ENCODE measurements at regions not wholly inside any gene's neighbourhood (a gene's known extent, or its start where the extent isn't known, plus 50 kb on each side); places are given as distances from the start of the nearest gene placed in this dataset.

GRCh38 chr2:129744141-129744540, 235.3 kb upstream of the RAB6C start:
- H3K36me3 ChIP-seq (ENCODE audit: insufficient read depth, low read length), result no peaks in the 10 kb centered on the region
- DNase-seq, result no peak
- H3K4me1 Mint-ChIP-seq, result no peaks in the 10 kb centered on the region
- no peaks in the 10 kb centered on the region for H3K4me1 ChIP-seq (ENCODE audit: insufficient read depth, low read length)
- H3K36me3 Mint-ChIP-seq, result no peaks in the 10 kb centered on the region
- POLR2A ChIA-PET, result no interaction called here
- no peaks in the 10 kb centered on the region for H3K9me3 ChIP-seq (ENCODE audit: low read length)
- H3K27me3 Mint-ChIP-seq, result peaks cover 5 to 8% of the 10 kb centered on the region in 2 donors
- no peak overlapping the region for H3K27ac Mint-ChIP-seq
- H3K9me3 Mint-ChIP-seq, result peaks cover 0 to 1% (median 0%) of the 10 kb centered on the region in 5 donors
- H3K4me3 Mint-ChIP-seq, result no peak overlapping the region
- CTCF ChIA-PET, result no interaction called here
- H3K4me3 ChIP-seq (ENCODE audit: low read length), result no peak overlapping the region
- no peaks in the 10 kb centered on the region for H3K27me3 ChIP-seq (ENCODE audit: insufficient read depth, low read length, poor library complexity, severe bottlenecking)
- H3K27ac ChIP-seq (ENCODE audit: low read depth, low read length), result no peak overlapping the region

GRCh38 chr2:129744649-129745048, 234.8 kb upstream of the RAB6C start:
- no peak overlapping the region for H3K27ac Mint-ChIP-seq
- POLR2A ChIA-PET, result no interaction called here
- H3K36me3 Mint-ChIP-seq, result no peaks in the 10 kb centered on the region
- no peaks in the 10 kb centered on the region for H3K4me1 Mint-ChIP-seq
- no peaks in the 10 kb centered on the region for H3K9me3 ChIP-seq (ENCODE audit: low read length)
- H3K4me3 Mint-ChIP-seq, result no peak overlapping the region
- no peaks in the 10 kb centered on the region for H3K36me3 ChIP-seq (ENCODE audit: insufficient read depth, low read length)
- no peak for DNase-seq
- H3K27me3 ChIP-seq (ENCODE audit: insufficient read depth, low read length, poor library complexity, severe bottlenecking), result no peaks in the 10 kb centered on the region
- CTCF ChIA-PET, result no interaction called here
- no peak overlapping the region for H3K27ac ChIP-seq (ENCODE audit: low read depth, low read length)
- H3K4me1 ChIP-seq (ENCODE audit: insufficient read depth, low read length), result no peaks in the 10 kb centered on the region
- H3K27me3 Mint-ChIP-seq, result peaks cover 5 to 8% of the 10 kb centered on the region in 2 donors
- H3K4me3 ChIP-seq (ENCODE audit: low read length), result no peak overlapping the region
- peaks cover 0 to 1% (median 0%) of the 10 kb centered on the region in 5 donors for H3K9me3 Mint-ChIP-seq

- Mint-ChIP-seq H3K9me3 (peaks cover 0 to 1% (median 0%) of the 10 kb centered on the region in 5 donors), H3K36me3 (no peaks in the 10 kb centered on the region), H3K27me3 (peaks cover 1 to 8% of the 10 kb centered on the region in 2 donors), H3K4me3 (no peak overlapping the region), H3K27ac (no peak overlapping the region), H3K4me1 (no peaks in the 10 kb centered on the region)
- CTCF ChIA-PET, result no interaction called here
- H3K9me3 ChIP-seq (ENCODE audit: low read length), result no peaks in the 10 kb centered on the region
- no peaks in the 10 kb centered on the region for H3K36me3 ChIP-seq (ENCODE audit: insufficient read depth, low read length)
- no peak for DNase-seq
- no peak overlapping the region for H3K27ac ChIP-seq (ENCODE audit: low read depth, low read length)
- POLR2A ChIA-PET, result no interaction called here
- no peak overlapping the region for H3K4me3 ChIP-seq (ENCODE audit: low read length)
- no peaks in the 10 kb centered on the region for H3K27me3 ChIP-seq (ENCODE audit: insufficient read depth, low read length, poor library complexity, severe bottlenecking)
- no peaks in the 10 kb centered on the region for H3K4me1 ChIP-seq (ENCODE audit: insufficient read depth, low read length)
These were observed 231.9 kb upstream of the RAB6C start for GRCh38 chr2:129747500-129748125.

GRCh38 chr2:129748250-129748649, 231.2 kb upstream of the RAB6C start:
- Histone ChIP-seq H3K36me3 (ENCODE audit: insufficient read depth, low read length) (no peaks in the 10 kb centered on the region), H3K4me3 (ENCODE audit: low read length) (no peak overlapping the region), H3K27ac (ENCODE audit: low read depth, low read length) (no peak overlapping the region), H3K9me3 (ENCODE audit: low read length) (no peaks in the 10 kb centered on the region), H3K27me3 (ENCODE audit: insufficient read depth, low read length, poor library complexity, severe bottlenecking) (no peaks in the 10 kb centered on the region), H3K4me1 (ENCODE audit: insufficient read depth, low read length) (no peaks in the 10 kb centered on the region)
- no peak overlapping the region for H3K27ac Mint-ChIP-seq
- H3K4me3 Mint-ChIP-seq, result no peak overlapping the region
- H3K36me3 Mint-ChIP-seq, result no peaks in the 10 kb centered on the region
- POLR2A ChIA-PET, result no interaction called here
- H3K4me1 Mint-ChIP-seq, result no peaks in the 10 kb centered on the region
- CTCF ChIA-PET, result no interaction called here
- H3K27me3 Mint-ChIP-seq, result peaks cover 0 to 8% of the 10 kb centered on the region in 2 donors
- peaks cover 0 to 1% (median 0%) of the 10 kb centered on the region in 5 donors for H3K9me3 Mint-ChIP-seq
- DNase-seq, result no peak

GRCh38 chr2:129748653-129749052, 230.8 kb upstream of the RAB6C start:
- ChIA-PET POLR2A (no interaction called here), CTCF (no interaction called here)
- H3K36me3 Mint-ChIP-seq, result no peaks in the 10 kb centered on the region
- Histone ChIP-seq H3K27ac (ENCODE audit: low read depth, low read length) (no peak overlapping the region), H3K36me3 (ENCODE audit: insufficient read depth, low read length) (no peaks in the 10 kb centered on the region), H3K27me3 (ENCODE audit: insufficient read depth, low read length, poor library complexity, severe bottlenecking) (no peaks in the 10 kb centered on the region), H3K4me3 (ENCODE audit: low read length) (no peak overlapping the region), H3K9me3 (ENCODE audit: low read length) (no peaks in the 10 kb centered on the region), H3K4me1 (ENCODE audit: insufficient read depth, low read length) (no peaks in the 10 kb centered on the region)
- peaks cover 0 to 1% (median 0%) of the 10 kb centered on the region in 5 donors for H3K9me3 Mint-ChIP-seq
- DNase-seq, result peak in 1 of 5 donors; percentile 8
- H3K4me1 Mint-ChIP-seq, result no peaks in the 10 kb centered on the region
- H3K4me3 Mint-ChIP-seq, result no peak overlapping the region
- H3K27ac Mint-ChIP-seq, result no peak overlapping the region
- peaks cover 0 to 8% of the 10 kb centered on the region in 2 donors for H3K27me3 Mint-ChIP-seq

DNA sequence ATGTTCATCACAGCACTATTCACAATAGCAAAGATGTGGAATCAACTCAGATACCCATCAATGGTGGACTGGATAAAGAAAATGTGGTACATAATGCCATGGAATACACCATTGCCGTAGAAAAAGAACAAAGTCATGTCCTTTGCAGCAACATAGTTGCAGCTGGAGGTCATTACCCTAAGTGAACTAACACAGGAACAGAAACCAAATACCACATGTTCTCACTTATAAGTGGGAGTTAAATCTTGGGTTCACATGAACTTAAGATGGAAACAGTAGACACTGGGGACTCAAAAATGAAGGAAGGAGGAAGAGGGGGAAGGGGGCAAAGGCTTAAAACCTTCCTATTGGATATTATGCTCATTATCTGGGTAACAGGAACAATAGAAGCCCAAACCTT, 228.1 kb upstream of the RAB6C start:
- Histone ChIP-seq H3K27ac (ENCODE audit: low read depth, low read length) (no peak overlapping the region), H3K4me1 (ENCODE audit: insufficient read depth, low read length) (no peaks in the 10 kb centered on the region), H3K36me3 (ENCODE audit: insufficient read depth, low read length) (no peaks in the 10 kb centered on the region), H3K9me3 (ENCODE audit: low read length) (no peaks in the 10 kb centered on the region), H3K4me3 (ENCODE audit: low read length) (no peak overlapping the region), H3K27me3 (ENCODE audit: insufficient read depth, low read length, poor library complexity, severe bottlenecking) (no peaks in the 10 kb centered on the region)
- Mint-ChIP-seq H3K4me1 (no peaks in the 10 kb centered on the region), H3K27me3 (peaks cover 0 to 8% of the 10 kb centered on the region in 2 donors), H3K36me3 (no peaks in the 10 kb centered on the region), H3K4me3 (no peak overlapping the region), H3K27ac (no peak overlapping the region), H3K9me3 (peaks cover 0 to 1% (median 0%) of the 10 kb centered on the region in 5 donors)
- POLR2A ChIA-PET, result no interaction called here
- CTCF ChIA-PET, result no interaction called here
- no peak for DNase-seq

- H3K4me1 Mint-ChIP-seq, result no peaks in the 10 kb centered on the region
- POLR2A ChIA-PET, result no interaction called here
- peaks cover 0 to 1% (median 0%) of the 10 kb centered on the region in 5 donors for H3K9me3 Mint-ChIP-seq
- H3K4me3 ChIP-seq (ENCODE audit: low read length), result no peak overlapping the region
- H3K27me3 Mint-ChIP-seq, result peaks cover 0 to 5% of the 10 kb centered on the region in 2 donors
- H3K36me3 ChIP-seq (ENCODE audit: insufficient read depth, low read length), result no peaks in the 10 kb centered on the region
- H3K27me3 ChIP-seq (ENCODE audit: insufficient read depth, low read length, poor library complexity, severe bottlenecking), result no peaks in the 10 kb centered on the region
- H3K9me3 ChIP-seq (ENCODE audit: low read length), result no peaks in the 10 kb centered on the region
- CTCF ChIA-PET, result no interaction called here
- H3K36me3 Mint-ChIP-seq, result no peaks in the 10 kb centered on the region
- no peaks in the 10 kb centered on the region for H3K4me1 ChIP-seq (ENCODE audit: insufficient read depth, low read length)
- no peak for DNase-seq
- H3K27ac ChIP-seq (ENCODE audit: low read depth, low read length), result no peak overlapping the region
- H3K4me3 Mint-ChIP-seq, result no peak overlapping the region
- H3K27ac Mint-ChIP-seq, result no peak overlapping the region
These were observed 227.3 kb upstream of the RAB6C start for GRCh38 chr2:129752176-129752575.

GRCh38 chr2:129752686-129753085, 226.8 kb upstream of the RAB6C start:
- peaks cover 0 to 3% of the 10 kb centered on the region in 2 donors for H3K27me3 Mint-ChIP-seq

More at GRCh38 chr2:129752686-129753085, 226.8 kb upstream of the RAB6C start:
- Histone ChIP-seq H3K4me3 (ENCODE audit: low read length) (no peak overlapping the region), H3K4me1 (ENCODE audit: insufficient read depth, low read length) (no peaks in the 10 kb centered on the region), H3K9me3 (ENCODE audit: low read length) (no peaks in the 10 kb centered on the region), H3K36me3 (ENCODE audit: insufficient read depth, low read length) (no peaks in the 10 kb centered on the region), H3K27ac (ENCODE audit: low read depth, low read length) (no peak overlapping the region), H3K27me3 (ENCODE audit: insufficient read depth, low read length, poor library complexity, severe bottlenecking) (no peaks in the 10 kb centered on the region)
- ChIA-PET CTCF (no interaction called here), POLR2A (no interaction called here)
- H3K9me3 Mint-ChIP-seq, result peaks cover 0 to 1% (median 0%) of the 10 kb centered on the region in 5 donors
- H3K4me1 Mint-ChIP-seq, result no peaks in the 10 kb centered on the region
- H3K4me3 Mint-ChIP-seq, result no peak overlapping the region
- no peak overlapping the region for H3K27ac Mint-ChIP-seq
- no peak for DNase-seq
- no peaks in the 10 kb centered on the region for H3K36me3 Mint-ChIP-seq
